Stimulated activated naive CD8-positive, alpha-beta T cell treated with anti-CD3 and anti-CD28 coated beads, Interleukin-15, Interleukin-2, amounts not matched to agents 100 ng/mL and 50 ng/mL, for 24 hours (primary cell): ENCODE measurements at regions not wholly inside any gene's neighbourhood (a gene's known extent, or its start where the extent isn't known, plus 50 kb on each side); places are given as distances from the start of the nearest gene placed in this dataset.
"Not testable (repeated sequence)": the region's sequence is repeated elsewhere in the genome, so short reads cannot be mapped to it uniquely, and the experiment has no call there.

Experiments used
- H3K27ac Mint-ChIP-seq: one replicate; pipeline ENCODE4 v1.8.0; 2021; ENCODE audit warnings: mild to moderate bottlenecking, mixed read lengths
- H3K27me3 Mint-ChIP-seq: one replicate; pipeline ENCODE4 v1.8.0; 2021; ENCODE audit warnings: mixed read lengths
- H3K36me3 Mint-ChIP-seq: one replicate; pipeline ENCODE4 v1.8.0; 2021; ENCODE audit warnings: low read depth, mixed read lengths
- H3K4me1 Mint-ChIP-seq: one replicate; pipeline ENCODE4 v1.8.0; 2021; ENCODE audit warnings: low read depth, mixed read lengths
- H3K4me3 Mint-ChIP-seq: one replicate; pipeline ENCODE4 v1.8.0; 2021; ENCODE audit warnings: mild to moderate bottlenecking, mixed read lengths
- H3K9me3 Mint-ChIP-seq: one replicate; pipeline ENCODE4 v1.8.0; 2021; ENCODE audit warnings: mixed read lengths

- H3K36me3 Mint-ChIP-seq: no peaks in the 10 kb centered on the region
- H3K27me3 Mint-ChIP-seq: no peaks in the 10 kb centered on the region
- no peak overlapping the region for H3K27ac Mint-ChIP-seq
- H3K4me3 Mint-ChIP-seq: no peak overlapping the region
- no peaks in the 10 kb centered on the region for H3K4me1 Mint-ChIP-seq
- no peaks in the 10 kb centered on the region for H3K9me3 Mint-ChIP-seq
These were observed 374.2 kb upstream of the F9 start for GRCh38 chrX:139156356-139156755.

- H3K27me3 Mint-ChIP-seq, H3K9me3 Mint-ChIP-seq, H3K27ac Mint-ChIP-seq, H3K4me1 Mint-ChIP-seq, H3K4me3 Mint-ChIP-seq, H3K36me3 Mint-ChIP-seq: not testable (repeated sequence)
These were observed 383.9 kb upstream of the F9 start for GRCh38 chrX:139146625-139147024.

- Mint-ChIP-seq H3K4me3 (no peak overlapping the region), H3K27ac (no peak overlapping the region), H3K4me1 (no peaks in the 10 kb centered on the region), H3K27me3 (no peaks in the 10 kb centered on the region), H3K36me3 (no peaks in the 10 kb centered on the region), H3K9me3 (no peaks in the 10 kb centered on the region)
These were observed 389.2 kb upstream of the F9 start for GRCh38 chrX:139141370-139141769.

GRCh38 chrX:139134316-139134715 lies 396.2 kb upstream of the F9 start:
- no peaks in the 10 kb centered on the region for H3K36me3 Mint-ChIP-seq

DNA sequence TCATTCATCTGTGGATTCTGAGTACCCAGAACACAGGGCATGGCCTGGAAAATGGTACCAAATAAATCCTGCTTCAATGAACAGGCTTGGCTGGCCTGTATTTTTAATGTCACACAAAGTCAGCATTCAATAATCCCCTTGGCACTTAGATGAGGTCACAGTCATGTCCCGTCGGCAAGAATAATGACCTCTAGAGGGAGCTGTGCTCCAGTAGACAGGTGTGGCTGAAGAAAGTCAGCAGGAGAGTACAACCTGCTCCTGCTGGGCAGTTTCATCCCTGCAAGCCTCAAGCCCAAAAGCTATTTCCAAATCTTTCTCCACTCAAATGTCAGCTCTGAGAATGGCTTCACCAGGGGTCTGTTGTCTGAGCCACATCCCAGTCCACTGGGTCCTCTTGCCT lies 404.0 kb upstream of the F9 start:
- Mint-ChIP-seq H3K36me3 (no peaks in the 10 kb centered on the region), H3K27me3 (no peaks in the 10 kb centered on the region), H3K4me3 (no peak overlapping the region), H3K27ac (no peak overlapping the region), H3K4me1 (no peaks in the 10 kb centered on the region), H3K9me3 (no peaks in the 10 kb centered on the region)

More at GRCh38 chrX:139134316-139134715, 396.2 kb upstream of the F9 start:
- no peak overlapping the region for H3K4me3 Mint-ChIP-seq
- no peaks in the 10 kb centered on the region for H3K27me3 Mint-ChIP-seq
- no peak overlapping the region for H3K27ac Mint-ChIP-seq
- no peaks in the 10 kb centered on the region for H3K4me1 Mint-ChIP-seq
- no peaks in the 10 kb centered on the region for H3K9me3 Mint-ChIP-seq

DNA sequence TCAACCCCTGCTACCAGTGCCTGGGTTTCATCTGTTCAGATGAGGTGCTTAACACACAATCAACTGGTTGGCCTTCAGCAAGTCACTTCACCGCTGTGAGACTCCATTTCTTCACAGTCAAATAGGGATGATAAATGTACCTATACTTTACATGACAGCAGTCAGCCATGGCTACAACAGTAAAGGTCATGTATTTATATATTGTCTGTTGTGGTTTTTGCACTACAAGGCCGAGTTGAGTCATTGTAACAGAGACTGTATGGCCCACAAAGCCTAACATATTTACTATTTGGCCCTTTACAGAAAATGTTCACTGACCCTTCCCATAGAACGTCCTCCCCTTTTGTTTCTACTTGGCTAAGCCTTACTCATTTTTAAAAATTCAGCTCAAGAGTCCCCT lies 404.6 kb upstream of the F9 start:
- Mint-ChIP-seq H3K36me3 (no peaks in the 10 kb centered on the region), H3K4me3 (no peak overlapping the region), H3K27me3 (no peaks in the 10 kb centered on the region), H3K27ac (no peak overlapping the region), H3K4me1 (no peaks in the 10 kb centered on the region), H3K9me3 (no peaks in the 10 kb centered on the region)

- Mint-ChIP-seq H3K36me3 (no peaks in the 10 kb centered on the region), H3K27me3 (no peaks in the 10 kb centered on the region), H3K4me3 (no peak overlapping the region), H3K9me3 (no peaks in the 10 kb centered on the region), H3K27ac (no peak overlapping the region), H3K4me1 (no peaks in the 10 kb centered on the region)
These were observed 408.8 kb upstream of the F9 start for GRCh38 chrX:139121616-139122286.

GRCh38 chrX:139120760-139121159 lies 409.2 kb upstream of the FGF13 start:
- Mint-ChIP-seq H3K27ac (no peak overlapping the region), H3K4me1 (no peaks in the 10 kb centered on the region), H3K36me3 (no peaks in the 10 kb centered on the region), H3K27me3 (no peaks in the 10 kb centered on the region), H3K9me3 (no peaks in the 10 kb centered on the region), H3K4me3 (no peak overlapping the region)

DNA sequence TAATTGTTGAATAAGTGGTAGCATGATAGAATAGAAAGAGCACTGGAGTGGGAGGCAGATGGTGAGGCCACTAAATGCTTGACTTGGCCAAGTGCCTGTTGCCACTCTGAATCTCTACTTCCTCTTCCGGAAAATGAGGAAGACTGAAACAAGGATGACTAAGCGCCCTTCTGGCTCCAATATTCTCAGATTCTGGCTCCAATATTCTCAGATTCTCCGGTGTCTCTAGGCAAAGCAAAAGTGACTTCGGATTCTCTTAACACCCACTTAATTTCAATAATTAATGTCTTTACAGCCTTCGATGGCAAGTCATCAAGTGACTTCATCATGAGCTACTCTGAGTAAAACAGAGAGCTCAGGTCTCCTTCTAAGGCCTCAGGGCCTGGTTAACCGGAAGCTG lies 402.2 kb upstream of the FGF13 start:
- H3K27ac Mint-ChIP-seq: no peak overlapping the region
- H3K9me3 Mint-ChIP-seq: no peaks in the 10 kb centered on the region
- H3K36me3 Mint-ChIP-seq: no peaks in the 10 kb centered on the region
- no peak overlapping the region for H3K4me3 Mint-ChIP-seq
- no peaks in the 10 kb centered on the region for H3K27me3 Mint-ChIP-seq
- H3K4me1 Mint-ChIP-seq: no peaks in the 10 kb centered on the region

DNA sequence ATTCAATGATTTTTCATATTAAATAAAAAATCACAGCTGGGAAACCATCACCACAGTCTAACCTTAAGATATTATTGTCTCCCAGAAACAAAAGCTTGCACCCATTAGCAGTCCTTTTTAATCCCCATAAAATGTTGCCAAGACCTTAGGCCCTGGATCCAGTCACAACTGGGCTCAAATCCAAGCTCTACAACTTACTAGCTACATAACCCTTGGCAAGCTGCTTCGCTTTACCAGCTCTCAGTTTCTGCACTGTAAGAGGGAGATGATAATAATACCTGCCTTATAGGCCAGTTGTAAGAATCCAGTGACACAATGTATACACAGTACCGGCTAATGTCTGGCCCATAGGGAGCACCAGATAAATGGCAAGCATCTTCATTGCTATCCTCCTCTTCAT lies 400.9 kb upstream of the FGF13 start:
- H3K9me3 Mint-ChIP-seq: no peaks in the 10 kb centered on the region
- H3K27me3 Mint-ChIP-seq: no peaks in the 10 kb centered on the region
- no peak overlapping the region for H3K4me3 Mint-ChIP-seq
- no peak overlapping the region for H3K27ac Mint-ChIP-seq
- no peaks in the 10 kb centered on the region for H3K36me3 Mint-ChIP-seq
- H3K4me1 Mint-ChIP-seq: no peaks in the 10 kb centered on the region

GRCh38 chrX:139106069-139106468 lies 394.6 kb upstream of the FGF13 start:
- Mint-ChIP-seq H3K4me1 (no peaks in the 10 kb centered on the region), H3K27ac (no peak overlapping the region), H3K9me3 (no peaks in the 10 kb centered on the region), H3K27me3 (no peaks in the 10 kb centered on the region), H3K36me3 (no peaks in the 10 kb centered on the region), H3K4me3 (no peak overlapping the region)

GRCh38 chrX:139094671-139095592 lies 383.4 kb upstream of the FGF13 start:
- H3K4me1 Mint-ChIP-seq: no peaks in the 10 kb centered on the region
- no peaks in the 10 kb centered on the region for H3K36me3 Mint-ChIP-seq
- H3K27me3 Mint-ChIP-seq: no peaks in the 10 kb centered on the region
- no peak overlapping the region for H3K4me3 Mint-ChIP-seq
- no peak overlapping the region for H3K27ac Mint-ChIP-seq
- no peaks in the 10 kb centered on the region for H3K9me3 Mint-ChIP-seq

- no peak overlapping the region for H3K4me3 Mint-ChIP-seq
- H3K36me3 Mint-ChIP-seq: no peaks in the 10 kb centered on the region
- H3K27me3 Mint-ChIP-seq: no peaks in the 10 kb centered on the region
- no peak overlapping the region for H3K27ac Mint-ChIP-seq
- no peaks in the 10 kb centered on the region for H3K4me1 Mint-ChIP-seq
- H3K9me3 Mint-ChIP-seq: no peaks in the 10 kb centered on the region
These were observed 381.7 kb upstream of the FGF13 start for GRCh38 chrX:139093201-139093600.

DNA sequence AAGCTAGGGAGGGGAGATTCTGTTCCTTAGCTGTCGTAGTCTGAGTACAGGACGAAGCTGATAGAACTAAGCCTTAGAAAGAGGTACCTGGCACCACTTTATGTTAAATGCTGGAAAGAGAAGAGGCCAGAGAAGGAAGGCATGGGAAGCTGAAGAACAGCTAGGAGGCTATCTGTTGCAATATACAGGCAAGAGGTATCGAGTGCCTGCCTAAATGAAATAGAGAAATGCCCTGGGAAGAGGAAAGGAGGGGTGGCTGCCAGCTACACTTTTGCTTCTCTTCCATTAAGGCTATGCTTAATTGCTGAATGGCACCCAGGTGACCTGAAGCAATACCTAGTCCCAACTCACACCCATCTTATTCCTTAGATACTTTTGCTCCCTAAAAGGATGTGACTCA lies 380.4 kb upstream of the FGF13 start:
- Mint-ChIP-seq H3K4me3 (no peak overlapping the region), H3K4me1 (no peaks in the 10 kb centered on the region)

GRCh38 chrX:139091066-139091465 lies 379.5 kb upstream of the FGF13 start:
- H3K4me3 Mint-ChIP-seq: no peak overlapping the region
- H3K27ac Mint-ChIP-seq: no peak overlapping the region
- H3K4me1 Mint-ChIP-seq: no peaks in the 10 kb centered on the region
- H3K9me3 Mint-ChIP-seq: no peaks in the 10 kb centered on the region
- no peaks in the 10 kb centered on the region for H3K27me3 Mint-ChIP-seq
- H3K36me3 Mint-ChIP-seq: no peaks in the 10 kb centered on the region

More for the DNA sequence above, 380.4 kb upstream of the FGF13 start:
- Mint-ChIP-seq H3K27me3 (no peaks in the 10 kb centered on the region), H3K36me3 (no peaks in the 10 kb centered on the region), H3K9me3 (no peaks in the 10 kb centered on the region), H3K27ac (no peak overlapping the region)
